T-cell (primary cell): ENCODE measurements at regions not wholly inside any gene's neighbourhood (a gene's known extent, or its start where the extent isn't known, plus 50 kb on each side); places are given as distances from the start of the nearest gene placed in this dataset.

ENCODE experiments used
- ATAC-seq, 4 experiments: fragments of 200-7000 bp in 3 of 4; fragments of 150-1000 bp in 1 of 4; cut with Tn5 transposase; replicated peaks in 1 of 4; 1 replicate in 3 of 4; 2 replicates in 1 of 4; pipeline ENCODE4 v1.10.0; 2021; ENCODE audit warnings: moderate library complexity in 3 of 4, mild to moderate bottlenecking in 2 of 4, moderate number of reproducible peaks in 1 of 4
- CTCF ChIA-PET, 2 donors: fragments of 300-600 bp; sonication (Branson Sonifier 250); formaldehyde crosslinking; loops; one replicate each; lab custom pipeline; 2022; ENCODE audit warnings: antibody characterized with exemption in 2 of 2; lab: Charles Lee
- POLR2A ChIA-PET, 2 donors: fragments of 300-600 bp; sonication (Branson Sonifier 250); formaldehyde crosslinking; loops; one replicate each; lab custom pipeline; 2022; ENCODE audit warnings: antibody characterized with exemption in 2 of 2; lab: Charles Lee
- DNase-seq, 35 experiments: peaks; one replicate each; pipeline versions ENCODE4 v3.0.0 to v3.0.0-alpha.2; 2013 to 2023
- H3K27ac ChIP-seq: one replicate; pipeline ENCODE4 v1.5.1; 2013; ENCODE audit warnings: low read length
- H3K27me3 ChIP-seq, 2 experiments: replicated peaks in 1 of 2; 1 replicate in 1 of 2; 2 replicates in 1 of 2; pipeline versions ENCODE4 v1.6.1 to v1.7.0; 2013; ENCODE audit warnings: low read length in 1 of 2, mixed read lengths in 1 of 2; ENCODE audit not compliant: control insufficient read depth in 2 of 2, insufficient read depth in 2 of 2; ENCODE audit errors: extremely low read depth in 1 of 2
- H3K36me3 ChIP-seq, 2 donors: 1 replicate in 1 of 2; 2 replicates in 1 of 2; pipeline versions ENCODE4 v1.6.1 to v1.7.0; 2013; ENCODE audit warnings: low read length in 1 of 2; ENCODE audit not compliant: control insufficient read depth in 2 of 2, insufficient read depth in 1 of 2; ENCODE audit errors: extremely low read depth in 1 of 2
- H3K4me1 ChIP-seq, 2 experiments: 1 replicate in 1 of 2; 2 replicates in 1 of 2; pipeline versions ENCODE4 v1.6.1 to v1.7.0; 2013; ENCODE audit warnings: low read length in 2 of 2, mixed read lengths in 1 of 2; ENCODE audit not compliant: insufficient read depth in 2 of 2, control insufficient read depth in 1 of 2; ENCODE audit errors: extremely low read depth in 1 of 2
- H3K4me3 ChIP-seq, 2 donors: 1 replicate in 1 of 2; 2 replicates in 1 of 2; pipeline versions ENCODE4 v1.5.1 to v1.7.0; 2013; ENCODE audit warnings: mild to moderate bottlenecking in 2 of 2, low read length in 1 of 2, moderate library complexity in 1 of 2; ENCODE audit not compliant: control insufficient read depth in 1 of 2; ENCODE audit errors: extremely low read depth in 1 of 2
- H3K9me3 ChIP-seq: 2 replicates; pipeline ENCODE4 v1.7.0; 2013
- H3K27ac Mint-ChIP-seq, 2 donors: one replicate each; pipeline ENCODE4 v1.8.0; 2020 to 2021; ENCODE audit warnings: mild to moderate bottlenecking in 2 of 2, mixed read lengths in 2 of 2
- H3K27me3 Mint-ChIP-seq, 2 donors: one replicate each; pipeline ENCODE4 v1.8.0; 2021 to 2022; ENCODE audit warnings: mixed read lengths in 2 of 2
- H3K36me3 Mint-ChIP-seq: one replicate; pipeline ENCODE4 v1.8.0; 2021; ENCODE audit warnings: mixed read lengths
- H3K4me1 Mint-ChIP-seq, 3 donors: one replicate each; pipeline ENCODE4 v1.8.0; 2020 to 2022; ENCODE audit warnings: mixed read lengths in 3 of 3, mild to moderate bottlenecking in 1 of 3
- H3K4me3 Mint-ChIP-seq, 3 donors: one replicate each; pipeline ENCODE4 v1.8.0; 2020 to 2022; ENCODE audit warnings: mild to moderate bottlenecking in 3 of 3, mixed read lengths in 3 of 3, moderate library complexity in 3 of 3
- H3K9me3 Mint-ChIP-seq, 3 donors: one replicate each; pipeline ENCODE4 v1.8.0; 2020 to 2022; ENCODE audit warnings: mixed read lengths in 3 of 3
- WGBS: methylation state at CpG from one replicate; pipeline ENCODE4 v1.1.5; 2013; ENCODE audit warnings: missing lambda C conversion rate; ENCODE audit not compliant: insufficient coverage; 5-methylcytosine and 5-hydroxymethylcytosine counted together

DNA sequence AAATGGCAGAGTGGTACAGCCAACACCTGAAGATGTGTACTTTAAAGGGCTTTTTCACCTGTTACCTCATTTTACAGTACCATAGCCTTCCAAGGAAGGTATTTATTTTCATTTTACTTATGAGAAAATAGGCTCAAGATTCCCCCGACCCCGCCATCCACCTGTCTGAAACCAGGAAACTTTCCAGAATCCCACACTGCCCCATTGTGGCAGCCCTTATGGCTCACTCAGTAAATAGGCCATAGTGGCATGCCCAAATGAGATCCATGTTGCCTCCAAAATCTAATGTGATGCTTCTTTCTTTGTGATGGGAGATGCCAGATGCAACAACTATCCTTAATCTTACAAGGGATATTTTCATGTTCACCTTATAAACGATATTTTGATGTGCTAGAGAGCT, 97.8 kb downstream of the EBNA1BP2 start:
- H3K36me3 ChIP-seq, result no peaks in the 10 kb centered on the region
- Mint-ChIP-seq H3K36me3 (no peaks in the 10 kb centered on the region), H3K4me3 (no peak overlapping the region), H3K9me3 (no peaks in the 10 kb centered on the region), H3K4me1 (peaks cover 4 to 10% (median 6%) of the 10 kb centered on the region in 3 donors), H3K27me3 (no peaks in the 10 kb centered on the region), H3K27ac (no peak overlapping the region)
- ChIA-PET POLR2A (interaction anchor here in 1 of 2 donors (1.0 to 1.8 kb wide), 2 partner anchors 159 to 161 kb away, joined by 3 to 8 read pairs; no protein-coding TSS in a partner anchor), CTCF (interaction anchor here (0.5 to 8.6 kb wide), 32 partner anchors 10 to 496 kb away, joined by 3 to 290 read pairs (median 5); partner anchors contain the start of genes C1orf50 (in 1 of the 2), CFAP57 (in 1 of the 2), EBNA1BP2 (in 1 of the 2) and P3H1 (in 1 of the 2))
- H3K4me3 ChIP-seq, result no peak overlapping the region
- WGBS, result no CpG with 5 or more reads among the region's 3 CpGs
- H3K4me1 ChIP-seq, result peaks cover 0 to 3% of the 10 kb centered on the region in 2 experiments
- no peak for ATAC-seq
- H3K27ac ChIP-seq, result no peak overlapping the region
- no peaks in the 10 kb centered on the region for H3K27me3 ChIP-seq
- no peaks in the 10 kb centered on the region for H3K9me3 ChIP-seq
- DNase-seq, result no peak

- CTCF ChIA-PET, result interaction anchor here (0.5 to 8.6 kb wide), 38 partner anchors 9 to 495 kb away, joined by 3 to 290 read pairs (median 5); partner anchors contain the start of genes C1orf50 (in 1 of the 2), CFAP57 (in 1 of the 2), EBNA1BP2 (in 1 of the 2) and P3H1 (in 1 of the 2)
These were observed 98.4 kb downstream of the EBNA1BP2 start for GRCh38 chr1:43073490-43074230.

DNA sequence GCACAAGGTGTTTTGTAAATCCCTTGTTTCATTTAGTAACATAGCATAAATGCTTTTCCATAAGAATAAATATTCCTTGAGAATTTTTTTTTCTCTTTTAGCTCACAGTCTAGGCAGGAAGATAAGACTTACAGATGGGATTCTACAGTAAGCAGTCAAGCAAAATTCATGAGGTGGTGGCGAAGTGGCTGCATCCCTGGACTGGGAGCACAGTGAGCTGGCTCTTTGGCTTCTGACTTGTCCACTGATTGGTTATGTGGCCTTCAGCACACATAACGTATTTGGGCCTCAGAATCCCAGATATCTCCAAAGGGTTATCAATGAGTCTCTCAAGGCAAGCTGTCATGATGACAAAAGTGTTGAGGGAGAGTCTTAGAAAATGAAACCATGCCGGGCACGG, 99.8 kb downstream of the EBNA1BP2 start:
- Histone ChIP-seq H3K9me3 (no peaks in the 10 kb centered on the region), H3K4me1 (peaks cover 0 to 19% of the 10 kb centered on the region in 2 experiments), H3K27ac (no peak overlapping the region), H3K36me3 (no peaks in the 10 kb centered on the region), H3K27me3 (peaks cover 0 to 9% of the 10 kb centered on the region in 2 experiments), H3K4me3 (no peak overlapping the region)
- Mint-ChIP-seq H3K4me3 (no peak overlapping the region), H3K27ac (no peak overlapping the region), H3K4me1 (peaks cover 12 to 16% (median 14%) of the 10 kb centered on the region in 3 donors), H3K27me3 (no peaks in the 10 kb centered on the region), H3K36me3 (no peaks in the 10 kb centered on the region), H3K9me3 (no peaks in the 10 kb centered on the region)
- ATAC-seq (no peak), DNase-seq (no peak)
- ChIA-PET CTCF (interaction anchor here (1.1 to 8.6 kb wide), 8 partner anchors 30 to 306 kb away, joined by 3 to 290 read pairs (median 12); partner anchors contain the start of genes C1orf50 (in 1 of the 2) and P3H1 (in 1 of the 2)), POLR2A (no interaction called here)
- WGBS, result 67% methylated on average over 1 of the region's 4 CpGs

More at GRCh38 chr1:43073490-43074230, 98.4 kb downstream of the EBNA1BP2 start:
- Histone ChIP-seq H3K27me3 (no peaks in the 10 kb centered on the region), H3K36me3 (no peaks in the 10 kb centered on the region), H3K27ac (no peak overlapping the region), H3K4me3 (no peak overlapping the region), H3K4me1 (peaks cover 0 to 8% of the 10 kb centered on the region in 2 experiments), H3K9me3 (no peaks in the 10 kb centered on the region)
- Mint-ChIP-seq H3K4me1 (peaks cover 4 to 10% (median 6%) of the 10 kb centered on the region in 3 donors), H3K27me3 (no peaks in the 10 kb centered on the region), H3K27ac (no peak overlapping the region), H3K36me3 (no peaks in the 10 kb centered on the region), H3K4me3 (no peak overlapping the region), H3K9me3 (no peaks in the 10 kb centered on the region)
- DNase-seq (peak; percentile 39 to 88 (median 67)), ATAC-seq (peak; percentile 80 to 90 (median 86))
- 14% methylated on average over 4 of the region's 8 CpGs for WGBS
- POLR2A ChIA-PET, result interaction anchor here in 1 of 2 donors (1.0 to 1.8 kb wide), 2 partner anchors 158 to 161 kb away, joined by 3 to 8 read pairs; no protein-coding TSS in a partner anchor

GRCh38 chr1:43071241-43071640, 100.8 kb downstream of the EBNA1BP2 start:
- H3K4me3 ChIP-seq, result no peak overlapping the region
- no peak for ATAC-seq
- Mint-ChIP-seq H3K27ac (no peak overlapping the region), H3K4me1 (peaks cover 15 to 16% (median 16%) of the 10 kb centered on the region in 3 donors), H3K27me3 (no peaks in the 10 kb centered on the region), H3K9me3 (no peaks in the 10 kb centered on the region), H3K4me3 (no peak overlapping the region), H3K36me3 (no peaks in the 10 kb centered on the region)
- H3K9me3 ChIP-seq, result no peaks in the 10 kb centered on the region
- H3K27me3 ChIP-seq, result peaks cover 0 to 11% of the 10 kb centered on the region in 2 experiments
- WGBS, result 89% methylated on average over 2 of the region's 2 CpGs
- no peaks in the 10 kb centered on the region for H3K36me3 ChIP-seq
- CTCF ChIA-PET, result interaction anchor here (0.7 to 8.6 kb wide), 3 partner anchors 13 to 158 kb away, joined by 3 to 290 read pairs (median 48); no protein-coding TSS in a partner anchor
- no peak for DNase-seq
- POLR2A ChIA-PET, result interaction anchor here in 1 of 2 donors (0.7 kb wide), 1 partner anchor 223 kb away, joined by 4 read pairs; no protein-coding TSS in a partner anchor
- peaks cover 0 to 19% of the 10 kb centered on the region in 2 experiments for H3K4me1 ChIP-seq
- H3K27ac ChIP-seq, result no peak overlapping the region

DNA sequence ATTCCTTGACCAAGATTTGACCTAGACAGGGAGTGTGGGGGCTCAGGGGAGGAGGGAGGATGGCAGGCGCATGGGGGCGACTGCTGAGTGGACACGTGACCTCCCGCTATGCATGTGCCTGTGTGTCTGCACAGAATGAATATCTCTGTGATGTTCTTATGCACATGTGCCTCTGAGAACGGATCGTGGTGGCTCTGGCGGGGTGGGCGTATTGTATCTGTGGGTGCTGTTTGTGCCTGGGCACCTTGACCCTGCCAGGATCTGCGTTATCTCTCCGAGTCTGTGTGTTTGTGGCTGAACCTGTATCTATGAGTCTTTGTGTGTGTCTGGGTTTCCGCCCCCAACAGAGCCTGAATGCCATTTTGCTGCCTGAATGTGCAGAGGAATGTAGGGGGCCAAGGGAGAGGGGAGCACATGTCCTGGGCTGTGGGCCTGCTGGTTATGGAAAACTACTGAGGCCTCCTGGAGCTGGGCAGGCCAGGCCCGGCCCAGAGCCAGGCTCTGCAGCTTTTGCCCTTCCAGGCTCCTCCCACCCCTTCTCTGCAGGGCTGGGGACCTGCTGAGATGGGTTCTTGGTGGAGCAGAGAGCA, 102.5 kb downstream of the EBNA1BP2 start:
- no peaks in the 10 kb centered on the region for H3K36me3 Mint-ChIP-seq
- CTCF ChIA-PET, result interaction anchor here in 1 of 2 donors (0.7 kb wide), 1 partner anchor 25 kb away, joined by 3 read pairs; no protein-coding TSS in a partner anchor
- peak overlapping the region in 1 of 2 donors; percentile 52 for H3K27ac Mint-ChIP-seq
- H3K27me3 ChIP-seq, result peaks cover 0 to 11% of the 10 kb centered on the region in 2 experiments
- no peaks in the 10 kb centered on the region for H3K27me3 Mint-ChIP-seq
- H3K4me1 ChIP-seq, result peaks cover 0 to 19% of the 10 kb centered on the region in 2 experiments
- H3K4me3 Mint-ChIP-seq, result peak overlapping the region in 1 of 3 donors; percentile 35
- H3K9me3 Mint-ChIP-seq, result no peaks in the 10 kb centered on the region
- H3K4me3 ChIP-seq, result no peak overlapping the region
- H3K9me3 ChIP-seq, result no peaks in the 10 kb centered on the region
- H3K4me1 Mint-ChIP-seq, result peaks cover 15 to 16% (median 16%) of the 10 kb centered on the region in 3 donors
- POLR2A ChIA-PET, result no interaction called here
- no peaks in the 10 kb centered on the region for H3K36me3 ChIP-seq
- DNase-seq (no peak), ATAC-seq (no peak)
- WGBS, result 98% methylated on average over 11 of the region's 12 CpGs
- H3K27ac ChIP-seq, result no peak overlapping the region

DNA sequence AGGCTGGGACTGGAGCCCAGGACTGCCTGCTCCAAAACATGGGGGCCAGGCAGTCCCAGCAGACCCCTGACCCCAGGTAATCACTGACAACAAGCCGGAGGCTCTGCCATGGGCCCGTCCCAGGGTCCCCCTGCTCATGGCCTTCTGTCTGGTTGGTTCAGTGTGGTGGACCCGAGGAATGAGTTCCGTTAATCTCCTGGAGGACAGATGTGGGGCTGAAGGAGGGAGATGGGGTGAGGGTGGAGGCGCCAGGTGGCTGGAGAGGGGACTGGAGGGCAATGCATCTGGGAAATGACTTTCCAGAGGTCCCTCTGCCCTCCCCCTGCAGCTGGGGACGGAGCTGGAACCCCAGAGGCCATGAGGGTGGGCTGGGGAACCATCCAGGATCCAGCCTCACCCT, 103.2 kb downstream of the EBNA1BP2 start:
- Histone ChIP-seq H3K27ac (no peak overlapping the region), H3K27me3 (peaks cover 0 to 11% of the 10 kb centered on the region in 2 experiments), H3K4me1 (peaks cover 0 to 19% of the 10 kb centered on the region in 2 experiments), H3K9me3 (no peaks in the 10 kb centered on the region), H3K36me3 (no peaks in the 10 kb centered on the region), H3K4me3 (no peak overlapping the region)
- WGBS, result 98% methylated on average over 5 of the region's 6 CpGs
- ChIA-PET CTCF (interaction anchor here in 1 of 2 donors (0.7 kb wide), 1 partner anchor 26 kb away, joined by 3 read pairs; no protein-coding TSS in a partner anchor), POLR2A (no interaction called here)
- ATAC-seq (no peak), DNase-seq (no peak)
- no peaks in the 10 kb centered on the region for H3K27me3 Mint-ChIP-seq
- H3K4me3 Mint-ChIP-seq, result peak overlapping the region in 1 of 3 donors; percentile 35
- H3K9me3 Mint-ChIP-seq, result no peaks in the 10 kb centered on the region
- H3K36me3 Mint-ChIP-seq, result no peaks in the 10 kb centered on the region
- H3K27ac Mint-ChIP-seq, result no peak overlapping the region
- peaks cover 15 to 16% (median 16%) of the 10 kb centered on the region in 3 donors for H3K4me1 Mint-ChIP-seq
